ENCODE measurements at regions not wholly inside any gene's neighbourhood (a gene's known extent, or its start where the extent isn't known, plus 50 kb on each side); places are given as distances from the start of the nearest gene placed in this dataset.

DNA sequence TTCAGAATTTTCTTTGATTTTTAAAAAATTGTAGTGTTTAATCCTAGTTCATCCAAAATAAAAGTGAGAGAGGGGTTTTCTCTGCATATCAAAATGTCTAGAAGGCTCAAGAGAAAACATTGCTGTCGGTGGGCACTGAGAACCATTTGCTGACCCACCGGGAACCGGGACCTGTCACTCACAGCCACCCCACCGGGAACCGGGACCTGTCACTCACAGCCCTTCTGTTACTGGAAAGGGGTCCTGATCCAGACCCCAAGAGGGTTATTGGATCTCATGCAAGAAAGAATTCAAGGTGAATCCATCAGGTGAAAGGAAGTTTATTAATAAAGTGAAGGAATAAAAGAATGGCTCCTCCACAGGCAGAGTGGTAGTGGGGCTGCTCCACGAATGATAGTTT, 106.0 kb upstream of the SFSWAP start:
- TF ChIP-seq, protein P1, sequence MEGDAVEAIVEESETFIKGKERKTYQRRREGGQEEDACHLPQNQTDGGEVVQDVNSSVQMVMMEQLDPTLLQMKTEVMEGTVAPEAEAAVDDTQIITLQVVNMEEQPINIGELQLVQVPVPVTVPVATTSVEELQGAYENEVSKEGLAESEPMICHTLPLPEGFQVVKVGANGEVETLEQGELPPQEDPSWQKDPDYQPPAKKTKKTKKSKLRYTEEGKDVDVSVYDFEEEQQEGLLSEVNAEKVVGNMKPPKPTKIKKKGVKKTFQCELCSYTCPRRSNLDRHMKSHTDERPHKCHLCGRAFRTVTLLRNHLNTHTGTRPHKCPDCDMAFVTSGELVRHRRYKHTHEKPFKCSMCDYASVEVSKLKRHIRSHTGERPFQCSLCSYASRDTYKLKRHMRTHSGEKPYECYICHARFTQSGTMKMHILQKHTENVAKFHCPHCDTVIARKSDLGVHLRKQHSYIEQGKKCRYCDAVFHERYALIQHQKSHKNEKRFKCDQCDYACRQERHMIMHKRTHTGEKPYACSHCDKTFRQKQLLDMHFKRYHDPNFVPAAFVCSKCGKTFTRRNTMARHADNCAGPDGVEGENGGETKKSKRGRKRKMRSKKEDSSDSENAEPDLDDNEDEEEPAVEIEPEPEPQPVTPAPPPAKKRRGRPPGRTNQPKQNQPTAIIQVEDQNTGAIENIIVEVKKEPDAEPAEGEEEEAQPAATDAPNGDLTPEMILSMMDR (IDR thresholded peaks at IDR 0.05) = no peak
- TF ChIP-seq POLR2A (IDR thresholded peaks at IDR 0.05) = no peak
